ENCODE measurements at regions not wholly inside any gene's neighbourhood (a gene's known extent, or its start where the extent isn't known, plus 50 kb on each side); places are given as distances from the start of the nearest gene placed in this dataset.

DNA sequence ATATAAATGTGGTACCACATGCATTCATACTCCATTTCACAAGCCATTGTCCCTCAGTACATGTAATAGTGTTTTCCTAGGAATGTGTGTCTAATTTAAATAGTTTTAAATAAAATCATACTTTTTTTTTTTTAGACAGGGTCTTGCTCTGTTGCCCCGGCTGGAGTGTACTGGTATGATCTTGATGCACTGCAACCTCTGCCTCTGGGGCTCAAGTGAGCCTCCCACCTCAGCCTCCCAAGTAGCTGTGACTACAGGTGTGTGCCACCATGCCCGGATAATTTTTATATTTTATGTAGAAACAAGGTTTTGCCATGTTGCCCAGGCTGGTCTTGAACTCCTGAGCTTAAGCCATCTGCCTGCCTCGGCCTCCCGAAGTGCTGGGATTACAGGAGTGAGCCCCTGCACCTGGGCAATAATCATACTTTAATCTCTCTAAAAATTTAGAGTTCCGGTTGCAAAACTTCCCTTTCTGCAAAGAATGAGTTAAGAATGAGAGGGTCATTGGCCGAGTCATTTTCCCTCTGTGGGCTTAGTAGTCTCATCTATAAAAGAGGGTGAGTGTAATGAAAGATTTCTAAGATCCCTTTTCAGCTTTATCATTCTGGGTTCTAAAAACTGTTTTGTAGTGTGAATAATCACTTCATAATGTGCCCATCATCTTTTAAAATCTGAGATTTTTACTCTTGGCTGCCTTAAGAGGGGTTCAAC is 116.0 kb upstream of the PELI1 start:
- TF ChIP-seq, protein P1, sequence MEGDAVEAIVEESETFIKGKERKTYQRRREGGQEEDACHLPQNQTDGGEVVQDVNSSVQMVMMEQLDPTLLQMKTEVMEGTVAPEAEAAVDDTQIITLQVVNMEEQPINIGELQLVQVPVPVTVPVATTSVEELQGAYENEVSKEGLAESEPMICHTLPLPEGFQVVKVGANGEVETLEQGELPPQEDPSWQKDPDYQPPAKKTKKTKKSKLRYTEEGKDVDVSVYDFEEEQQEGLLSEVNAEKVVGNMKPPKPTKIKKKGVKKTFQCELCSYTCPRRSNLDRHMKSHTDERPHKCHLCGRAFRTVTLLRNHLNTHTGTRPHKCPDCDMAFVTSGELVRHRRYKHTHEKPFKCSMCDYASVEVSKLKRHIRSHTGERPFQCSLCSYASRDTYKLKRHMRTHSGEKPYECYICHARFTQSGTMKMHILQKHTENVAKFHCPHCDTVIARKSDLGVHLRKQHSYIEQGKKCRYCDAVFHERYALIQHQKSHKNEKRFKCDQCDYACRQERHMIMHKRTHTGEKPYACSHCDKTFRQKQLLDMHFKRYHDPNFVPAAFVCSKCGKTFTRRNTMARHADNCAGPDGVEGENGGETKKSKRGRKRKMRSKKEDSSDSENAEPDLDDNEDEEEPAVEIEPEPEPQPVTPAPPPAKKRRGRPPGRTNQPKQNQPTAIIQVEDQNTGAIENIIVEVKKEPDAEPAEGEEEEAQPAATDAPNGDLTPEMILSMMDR (IDR thresholded peaks at IDR 0.05; ENCODE audit: insufficient read depth, low read length) = no peak
- TF ChIP-seq POLR2AphosphoS5 (IDR thresholded peaks at IDR 0.05; ENCODE audit: low read depth) (no peak), GABPA (IDR thresholded peaks at IDR 0.05; ENCODE audit: low read depth) (no peak), SPI1 (IDR thresholded peaks at IDR 0.05; ENCODE audit: borderline replicate concordance, low read depth) (no peak)
- TF ChIP-seq, protein P2, sequence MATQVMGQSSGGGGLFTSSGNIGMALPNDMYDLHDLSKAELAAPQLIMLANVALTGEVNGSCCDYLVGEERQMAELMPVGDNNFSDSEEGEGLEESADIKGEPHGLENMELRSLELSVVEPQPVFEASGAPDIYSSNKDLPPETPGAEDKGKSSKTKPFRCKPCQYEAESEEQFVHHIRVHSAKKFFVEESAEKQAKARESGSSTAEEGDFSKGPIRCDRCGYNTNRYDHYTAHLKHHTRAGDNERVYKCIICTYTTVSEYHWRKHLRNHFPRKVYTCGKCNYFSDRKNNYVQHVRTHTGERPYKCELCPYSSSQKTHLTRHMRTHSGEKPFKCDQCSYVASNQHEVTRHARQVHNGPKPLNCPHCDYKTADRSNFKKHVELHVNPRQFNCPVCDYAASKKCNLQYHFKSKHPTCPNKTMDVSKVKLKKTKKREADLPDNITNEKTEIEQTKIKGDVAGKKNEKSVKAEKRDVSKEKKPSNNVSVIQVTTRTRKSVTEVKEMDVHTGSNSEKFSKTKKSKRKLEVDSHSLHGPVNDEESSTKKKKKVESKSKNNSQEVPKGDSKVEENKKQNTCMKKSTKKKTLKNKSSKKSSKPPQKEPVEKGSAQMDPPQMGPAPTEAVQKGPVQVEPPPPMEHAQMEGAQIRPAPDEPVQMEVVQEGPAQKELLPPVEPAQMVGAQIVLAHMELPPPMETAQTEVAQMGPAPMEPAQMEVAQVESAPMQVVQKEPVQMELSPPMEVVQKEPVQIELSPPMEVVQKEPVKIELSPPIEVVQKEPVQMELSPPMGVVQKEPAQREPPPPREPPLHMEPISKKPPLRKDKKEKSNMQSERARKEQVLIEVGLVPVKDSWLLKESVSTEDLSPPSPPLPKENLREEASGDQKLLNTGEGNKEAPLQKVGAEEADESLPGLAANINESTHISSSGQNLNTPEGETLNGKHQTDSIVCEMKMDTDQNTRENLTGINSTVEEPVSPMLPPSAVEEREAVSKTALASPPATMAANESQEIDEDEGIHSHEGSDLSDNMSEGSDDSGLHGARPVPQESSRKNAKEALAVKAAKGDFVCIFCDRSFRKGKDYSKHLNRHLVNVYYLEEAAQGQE (IDR thresholded peaks at IDR 0.05; ENCODE audit: insufficient replicate concordance, low read depth) = no peak
